Type B pancreatic cell (in vitro differentiated cells): ENCODE measurements at regions not wholly inside any gene's neighbourhood (a gene's known extent, or its start where the extent isn't known, plus 50 kb on each side); places are given as distances from the start of the nearest gene placed in this dataset.

Experiments
- DNase-seq: peaks from one replicate; pipeline ENCODE4 v3.0.0; 2021; ENCODE audit warnings: mixed read lengths; ENCODE audit not compliant: unreplicated experiment; ENCODE audit errors: extremely low spot score
- H3K27ac Mint-ChIP-seq: 2 replicates; pipeline ENCODE4 v1.8.0; 2021; ENCODE audit warnings: mild to moderate bottlenecking, mixed read lengths
- H3K27me3 Mint-ChIP-seq: 2 replicates; pipeline ENCODE4 v1.8.0; 2021; ENCODE audit warnings: mixed read lengths
- H3K36me3 Mint-ChIP-seq: 2 replicates; pipeline ENCODE4 v1.8.0; 2021; ENCODE audit warnings: mixed read lengths
- H3K4me1 Mint-ChIP-seq: one replicate; pipeline ENCODE4 v1.8.0; 2021; ENCODE audit warnings: mixed read lengths; ENCODE audit not compliant: unreplicated experiment
- H3K4me3 Mint-ChIP-seq: 2 replicates; pipeline ENCODE4 v1.8.0; 2021; ENCODE audit warnings: mild to moderate bottlenecking, mixed read lengths
- H3K9me3 Mint-ChIP-seq: 2 replicates; pipeline ENCODE4 v1.8.0; 2021; ENCODE audit warnings: mixed read lengths
- TF ChIP-seq, protein P1 (sequence below): fragments of 200-600 bp; sonication (generic); conservative IDR thresholded peaks from 2 replicates; pipeline ENCODE4 v1.5.0; 2021; ENCODE audit warnings: antibody characterized with exemption, mild to moderate bottlenecking

DNA sequence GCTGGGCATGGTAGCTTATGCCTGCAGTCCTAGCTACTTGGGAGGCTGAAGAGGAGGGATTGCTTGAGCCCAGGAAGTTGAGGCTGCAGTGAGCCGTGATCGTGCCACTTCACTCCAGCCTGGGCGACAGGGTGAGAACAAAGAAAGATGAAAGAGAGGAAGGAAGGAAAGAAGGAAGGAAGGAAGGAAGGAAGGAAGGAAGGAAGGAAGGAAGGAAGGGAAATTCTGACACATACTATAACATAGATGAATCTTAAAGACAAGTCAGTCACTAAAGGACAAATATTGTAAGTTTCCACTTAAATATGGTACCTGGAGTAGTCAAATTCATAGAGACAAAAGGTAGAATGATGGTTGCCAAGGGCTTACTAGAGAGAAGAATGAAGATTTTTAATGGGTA is 108.0 kb upstream of the CACHD1 start:
- Mint-ChIP-seq H3K4me1 (peaks cover 19% of the 10 kb centered on the region), H3K9me3 (no peaks in the 10 kb centered on the region), H3K4me3 (no peak overlapping the region), H3K27me3 (peaks cover 4% of the 10 kb centered on the region), H3K27ac (no peak overlapping the region), H3K36me3 (no peaks in the 10 kb centered on the region)
- TF ChIP-seq, protein P1, sequence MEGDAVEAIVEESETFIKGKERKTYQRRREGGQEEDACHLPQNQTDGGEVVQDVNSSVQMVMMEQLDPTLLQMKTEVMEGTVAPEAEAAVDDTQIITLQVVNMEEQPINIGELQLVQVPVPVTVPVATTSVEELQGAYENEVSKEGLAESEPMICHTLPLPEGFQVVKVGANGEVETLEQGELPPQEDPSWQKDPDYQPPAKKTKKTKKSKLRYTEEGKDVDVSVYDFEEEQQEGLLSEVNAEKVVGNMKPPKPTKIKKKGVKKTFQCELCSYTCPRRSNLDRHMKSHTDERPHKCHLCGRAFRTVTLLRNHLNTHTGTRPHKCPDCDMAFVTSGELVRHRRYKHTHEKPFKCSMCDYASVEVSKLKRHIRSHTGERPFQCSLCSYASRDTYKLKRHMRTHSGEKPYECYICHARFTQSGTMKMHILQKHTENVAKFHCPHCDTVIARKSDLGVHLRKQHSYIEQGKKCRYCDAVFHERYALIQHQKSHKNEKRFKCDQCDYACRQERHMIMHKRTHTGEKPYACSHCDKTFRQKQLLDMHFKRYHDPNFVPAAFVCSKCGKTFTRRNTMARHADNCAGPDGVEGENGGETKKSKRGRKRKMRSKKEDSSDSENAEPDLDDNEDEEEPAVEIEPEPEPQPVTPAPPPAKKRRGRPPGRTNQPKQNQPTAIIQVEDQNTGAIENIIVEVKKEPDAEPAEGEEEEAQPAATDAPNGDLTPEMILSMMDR: no peak
- DNase-seq: no peak

DNA sequence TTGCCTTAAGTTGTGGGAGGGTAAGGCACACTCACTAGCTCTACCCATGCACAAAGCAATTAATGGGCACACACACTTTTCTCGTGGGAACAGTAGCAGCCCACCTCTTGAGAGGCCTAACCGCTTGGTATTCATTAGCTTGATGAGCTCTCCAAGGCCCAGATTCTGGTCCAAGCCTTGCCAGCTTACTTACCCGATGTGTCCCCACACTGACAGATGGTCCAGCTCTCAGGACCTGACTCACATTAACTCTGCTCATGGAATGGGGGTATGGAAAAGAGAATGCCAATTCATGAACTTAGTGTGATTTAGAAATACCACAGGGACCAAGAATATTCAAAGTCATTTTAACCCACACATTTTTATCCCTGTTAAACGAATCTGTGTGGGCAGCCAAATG is 106.8 kb upstream of the CACHD1 start:
- Mint-ChIP-seq H3K27me3 (no peaks in the 10 kb centered on the region), H3K4me3 (no peak overlapping the region), H3K27ac (no peak overlapping the region), H3K4me1 (peaks cover 9% of the 10 kb centered on the region), H3K36me3 (no peaks in the 10 kb centered on the region), H3K9me3 (no peaks in the 10 kb centered on the region)
- TF ChIP-seq, protein P1: no peak
- DNase-seq: no peak

DNA sequence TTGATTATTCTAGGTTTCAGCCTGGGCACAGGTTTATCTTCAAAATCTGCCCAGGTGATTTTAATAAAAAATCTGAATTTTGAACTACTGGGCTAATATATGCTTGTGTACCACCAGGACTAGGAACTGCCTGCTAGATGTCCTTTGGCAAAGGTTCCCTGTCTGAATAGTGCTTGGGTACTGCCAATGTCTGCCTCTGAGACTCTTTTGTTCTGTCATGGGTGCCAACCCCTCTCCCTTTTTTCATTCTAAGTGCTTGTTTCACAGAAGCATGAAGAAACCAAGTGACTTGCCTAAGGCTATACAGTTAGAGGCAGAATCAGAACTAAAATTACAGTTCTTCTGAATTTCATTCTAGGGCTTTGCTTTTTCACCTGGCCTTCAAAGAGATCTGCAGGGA is 106.3 kb upstream of the CACHD1 start:
- Mint-ChIP-seq H3K4me1 (peaks cover 7% of the 10 kb centered on the region), H3K9me3 (no peaks in the 10 kb centered on the region), H3K27me3 (no peaks in the 10 kb centered on the region), H3K4me3 (no peak overlapping the region), H3K36me3 (no peaks in the 10 kb centered on the region), H3K27ac (no peak overlapping the region)
- TF ChIP-seq, protein P1: no peak
- no peak for DNase-seq

DNA sequence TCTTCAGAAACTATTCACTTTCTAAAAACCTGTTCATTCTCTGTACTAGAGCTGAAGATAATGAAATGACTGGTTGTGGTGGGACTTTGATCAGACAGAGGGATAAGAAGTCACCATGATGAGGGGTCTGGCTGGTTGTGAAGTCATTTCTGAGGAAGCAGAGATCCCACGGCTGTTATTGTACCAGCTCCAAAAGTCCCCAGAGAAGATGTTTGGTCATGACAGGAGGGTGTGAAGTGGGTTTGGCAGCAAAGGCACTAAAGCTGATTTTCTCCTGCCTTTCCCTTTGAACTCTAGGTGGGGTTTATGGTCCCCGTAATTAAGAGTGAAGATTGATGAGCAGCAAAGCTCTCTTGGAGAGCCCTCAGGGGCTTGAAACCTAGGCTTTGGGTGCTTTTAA is 103.1 kb upstream of the CACHD1 start:
- no peaks in the 10 kb centered on the region for H3K9me3 Mint-ChIP-seq

DNA sequence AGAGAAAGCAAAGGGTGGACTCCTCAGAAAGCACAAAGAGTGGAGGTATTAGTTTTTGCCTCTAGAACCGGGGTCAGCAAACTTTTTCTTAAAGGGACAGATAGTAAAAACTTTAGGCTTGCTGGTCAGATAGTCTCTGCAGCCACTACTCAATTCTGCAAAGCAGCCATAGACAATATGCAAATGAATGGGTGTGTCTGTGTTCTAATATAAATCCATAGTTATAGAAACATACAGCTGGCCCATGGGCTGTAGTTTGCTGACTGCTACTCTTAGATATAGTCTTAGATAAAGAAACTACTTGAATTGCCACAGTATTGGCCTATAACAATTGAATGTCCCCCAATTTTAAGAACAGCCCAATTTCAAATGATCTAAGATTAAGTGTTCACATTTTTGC is 101.6 kb upstream of the CACHD1 start:
- Mint-ChIP-seq H3K27me3 (peaks cover 2% of the 10 kb centered on the region), H3K27ac (no peak overlapping the region), H3K4me3 (no peak overlapping the region), H3K36me3 (no peaks in the 10 kb centered on the region), H3K9me3 (no peaks in the 10 kb centered on the region), H3K4me1 (peaks cover 4% of the 10 kb centered on the region)
- DNase-seq: no peak
- TF ChIP-seq, protein P1: no peak

More for the DNA sequence above, 103.1 kb upstream of the CACHD1 start:
- TF ChIP-seq, protein P1: no peak
- peaks cover 2% of the 10 kb centered on the region for H3K27me3 Mint-ChIP-seq
- H3K4me1 Mint-ChIP-seq: peaks cover 4% of the 10 kb centered on the region
- H3K4me3 Mint-ChIP-seq: no peak overlapping the region
- H3K36me3 Mint-ChIP-seq: no peaks in the 10 kb centered on the region
- DNase-seq: no peak
- no peak overlapping the region for H3K27ac Mint-ChIP-seq

DNA sequence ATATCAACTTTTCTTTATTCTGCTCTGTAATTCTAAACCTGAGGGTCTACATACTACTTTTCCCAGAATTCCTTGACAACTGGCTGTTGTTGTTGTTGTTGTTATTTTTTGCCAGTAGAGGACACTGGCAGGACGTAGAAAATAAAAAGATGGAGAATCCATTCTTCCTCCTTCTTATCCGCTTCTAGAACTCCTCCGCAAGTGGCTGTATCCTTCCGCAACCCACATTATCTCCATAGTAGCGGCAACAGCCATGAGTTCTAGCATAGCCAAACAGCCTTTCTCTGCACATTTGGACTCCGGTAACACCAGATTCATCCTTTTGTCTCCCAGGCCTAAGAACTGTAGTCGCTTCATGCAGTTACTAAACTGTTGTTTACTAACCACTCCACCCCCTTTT is 91.1 kb upstream of the CACHD1 start:
- Mint-ChIP-seq H3K4me3 (no peak overlapping the region), H3K27ac (no peak overlapping the region), H3K36me3 (no peaks in the 10 kb centered on the region), H3K9me3 (peaks cover 13% of the 10 kb centered on the region), H3K4me1 (no peaks in the 10 kb centered on the region), H3K27me3 (peaks cover 7% of the 10 kb centered on the region)
- TF ChIP-seq, protein P1: peak; percentile 17
- DNase-seq: no peak
